ENCODE measurements at regions not wholly inside any gene's neighbourhood (a gene's known extent, or its start where the extent isn't known, plus 50 kb on each side); places are given as distances from the start of the nearest gene placed in this dataset.

GRCh38 chr9:126222363-126222834 lies 104.2 kb upstream of the MVB12B start:
- no peak for TF ChIP-seq CTCF (IDR thresholded peaks at IDR 0.05)
- no peak for TF ChIP-seq EP300 (IDR thresholded peaks at IDR 0.05)
- TF ChIP-seq POLR2AphosphoS5 (IDR thresholded peaks at IDR 0.05), result no peak
- no peak for TF ChIP-seq POLR2A (IDR thresholded peaks at IDR 0.05)

All from suprapubic skin (tissue), 4 donors.